ENCODE measurements at regions not wholly inside any gene's neighbourhood (a gene's known extent, or its start where the extent isn't known, plus 50 kb on each side); places are given as distances from the start of the nearest gene placed in this dataset.
A peak's percentile ranks its signal among the peaks of the same experiment; 100 is the strongest.

DNA sequence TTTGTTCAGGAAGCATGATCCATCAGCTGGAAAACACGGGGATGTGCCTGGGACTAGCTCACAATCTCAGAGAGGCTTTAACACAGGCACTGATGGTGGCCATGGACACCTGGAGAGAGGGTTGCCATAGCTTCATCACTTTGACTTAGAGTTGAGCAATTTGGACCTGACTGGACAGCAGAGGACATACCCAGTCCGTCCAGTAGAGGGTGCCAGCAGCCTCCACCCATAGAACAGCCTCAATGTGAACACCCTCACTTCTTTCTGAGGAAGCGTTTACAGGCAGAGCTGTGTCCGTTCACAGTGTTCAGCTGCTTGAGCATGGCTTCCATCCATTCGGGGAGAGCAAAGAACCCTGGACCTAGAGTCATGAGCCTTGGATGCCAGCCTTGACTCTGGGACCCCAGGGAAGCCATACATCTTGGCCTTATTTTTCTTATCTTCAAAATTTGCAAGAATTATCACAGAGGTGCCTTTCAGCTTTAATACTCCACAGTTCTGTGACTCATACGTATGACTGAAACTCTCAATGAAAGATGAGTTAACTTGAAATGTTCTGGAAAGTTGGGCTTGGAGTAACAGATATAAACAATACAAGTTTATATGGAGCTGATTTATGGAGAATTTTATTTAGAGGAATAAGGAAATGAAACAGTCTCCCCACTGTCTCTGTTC is 302.9 kb upstream of the PODXL start:
- TF ChIP-seq EZH2 (IDR thresholded peaks at IDR 0.05; ENCODE audit: low read length, unreplicated experiment) (no peak), CTCF (conservative IDR thresholded peaks at IDR 0.05; ENCODE audit: low read depth, low read length) (peak; percentile 87), EZH2phosphoT487 (IDR thresholded peaks at IDR 0.05; ENCODE audit: borderline replicate concordance, low read length) (no peak)
